GM20000 (cell line): ENCODE measurements at regions not wholly inside any gene's neighbourhood (a gene's known extent, or its start where the extent isn't known, plus 50 kb on each side); places are given as distances from the start of the nearest gene placed in this dataset.
"Not testable (repeated sequence)": the region's sequence is repeated elsewhere in the genome, so short reads cannot be mapped to it uniquely, and the experiment has no call there.

Experiments
- DNase-seq: peaks from one replicate; pipeline ENCODE4 v3.0.0; 2012; ENCODE audit warnings: low spot score
- TF ChIP-seq, protein P1 (sequence below): IDR thresholded peaks from 2 replicates; pipeline ENCODE4 v1.5.1; 2012; ENCODE audit warnings: mild to moderate bottlenecking, control low read depth; ENCODE audit errors: extremely low read depth, missing control alignments

DNA sequence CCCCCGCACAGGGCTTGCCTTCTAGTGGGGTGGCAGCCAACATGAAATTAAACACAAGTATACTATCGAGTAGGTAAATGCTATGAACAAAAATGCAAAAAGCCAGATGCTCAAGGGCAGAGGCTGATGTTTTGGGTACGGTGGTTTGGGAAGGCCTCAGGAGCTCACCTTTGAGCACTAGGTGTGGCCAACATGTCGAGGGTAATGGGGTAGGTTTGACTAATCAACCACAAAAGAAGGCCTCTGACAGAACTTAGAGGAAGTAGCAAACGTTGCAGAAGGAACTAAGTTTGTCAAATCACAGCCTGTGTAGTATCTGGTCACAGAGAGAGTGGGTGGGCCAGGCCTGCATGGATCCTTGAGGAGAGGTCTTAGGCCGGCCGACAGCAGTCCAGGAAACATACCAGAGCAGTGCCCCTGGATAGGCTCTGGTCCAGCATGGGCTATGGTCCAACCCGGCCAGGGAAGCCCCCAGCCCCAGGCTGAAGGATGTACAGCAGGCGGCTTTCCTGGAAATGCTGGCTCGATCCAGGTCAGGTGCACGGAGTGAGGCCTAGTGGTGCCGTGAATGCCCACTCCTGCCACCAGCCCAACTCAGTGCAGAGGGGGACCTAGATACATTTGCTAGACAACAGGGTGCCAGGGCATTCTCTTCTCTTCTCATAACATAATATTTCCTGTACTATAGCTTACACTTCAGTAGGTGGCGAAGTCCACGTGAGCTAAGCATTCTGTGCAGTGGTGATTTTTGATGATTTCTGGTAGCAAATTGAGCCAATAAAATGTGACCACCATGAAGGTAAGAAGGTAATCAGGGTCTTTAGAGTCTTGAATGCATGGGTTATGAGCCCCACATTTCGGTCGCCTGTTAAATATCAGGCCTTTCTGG is 56.3 kb upstream of the CD93 start:
- peak; percentile 31 for DNase-seq
- TF ChIP-seq, protein P1, sequence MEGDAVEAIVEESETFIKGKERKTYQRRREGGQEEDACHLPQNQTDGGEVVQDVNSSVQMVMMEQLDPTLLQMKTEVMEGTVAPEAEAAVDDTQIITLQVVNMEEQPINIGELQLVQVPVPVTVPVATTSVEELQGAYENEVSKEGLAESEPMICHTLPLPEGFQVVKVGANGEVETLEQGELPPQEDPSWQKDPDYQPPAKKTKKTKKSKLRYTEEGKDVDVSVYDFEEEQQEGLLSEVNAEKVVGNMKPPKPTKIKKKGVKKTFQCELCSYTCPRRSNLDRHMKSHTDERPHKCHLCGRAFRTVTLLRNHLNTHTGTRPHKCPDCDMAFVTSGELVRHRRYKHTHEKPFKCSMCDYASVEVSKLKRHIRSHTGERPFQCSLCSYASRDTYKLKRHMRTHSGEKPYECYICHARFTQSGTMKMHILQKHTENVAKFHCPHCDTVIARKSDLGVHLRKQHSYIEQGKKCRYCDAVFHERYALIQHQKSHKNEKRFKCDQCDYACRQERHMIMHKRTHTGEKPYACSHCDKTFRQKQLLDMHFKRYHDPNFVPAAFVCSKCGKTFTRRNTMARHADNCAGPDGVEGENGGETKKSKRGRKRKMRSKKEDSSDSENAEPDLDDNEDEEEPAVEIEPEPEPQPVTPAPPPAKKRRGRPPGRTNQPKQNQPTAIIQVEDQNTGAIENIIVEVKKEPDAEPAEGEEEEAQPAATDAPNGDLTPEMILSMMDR: no peak

- no peak for DNase-seq
- TF ChIP-seq, protein P1: no peak
Observed at GRCh38 chr20:23141450-23142161, 55.5 kb upstream of the CD93 start.

DNA sequence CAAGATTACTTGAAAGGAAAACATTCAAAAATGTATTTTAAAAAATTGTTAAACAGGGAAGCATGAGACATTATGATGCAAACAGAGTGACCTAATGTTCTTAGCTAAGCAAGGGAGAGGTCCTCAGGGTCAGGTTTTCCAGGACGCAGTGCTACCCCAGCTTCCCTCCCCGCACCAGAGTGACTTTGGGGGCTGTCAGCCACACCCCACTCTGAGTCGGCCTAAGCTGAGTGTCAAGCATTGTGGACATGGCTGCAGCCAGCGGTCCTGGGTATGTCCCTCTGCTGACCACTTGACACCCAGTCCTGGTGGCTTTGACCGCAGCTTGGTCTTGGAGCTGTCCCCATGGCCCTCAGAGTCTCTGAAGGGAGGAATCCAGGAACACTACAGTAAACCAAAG is 54.9 kb upstream of the CD93 start:
- TF ChIP-seq, protein P1: no peak
- no peak for DNase-seq

DNA sequence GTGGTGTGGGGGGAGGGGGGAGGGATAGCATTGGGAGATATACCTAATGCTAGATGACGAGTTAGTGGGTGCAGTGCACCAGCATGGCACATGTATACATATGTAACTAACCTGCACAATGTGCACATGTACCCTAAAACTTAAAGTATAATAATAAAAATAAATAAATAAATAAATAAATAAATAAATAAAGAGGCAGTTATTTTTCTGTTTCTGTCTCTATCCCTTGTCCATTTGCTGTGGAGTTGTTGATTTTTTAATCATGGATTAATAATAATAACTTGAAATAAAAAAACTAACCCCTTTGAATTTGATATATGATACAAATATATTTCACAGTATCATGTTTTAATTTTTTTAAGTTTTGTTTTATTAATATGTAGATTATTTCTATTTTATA is 53.9 kb upstream of the CD93 start:
- DNase-seq: not testable (repeated sequence)

- TF ChIP-seq, protein P1: no peak
- no peak for DNase-seq
Observed at GRCh38 chr20:23139524-23139923, 53.4 kb upstream of the CD93 start.

GRCh38 chr20:23138682-23139081 is 52.6 kb upstream of the CD93 start:
- TF ChIP-seq, protein P1: no peak
- DNase-seq: no peak

- no peak for DNase-seq
- TF ChIP-seq, protein P1: no peak
Observed at GRCh38 chr20:23138226-23138625, 52.1 kb upstream of the CD93 start.
